GM12864 (cell line): ENCODE measurements at regions not wholly inside any gene's neighbourhood (a gene's known extent, or its start where the extent isn't known, plus 50 kb on each side); places are given as distances from the start of the nearest gene placed in this dataset.

Source experiments
- DNase-seq: peaks from one replicate; pipeline ENCODE4 v3.0.0-alpha.2; 2011; ENCODE audit warnings: low read depth
- H3K4me3 ChIP-seq: 2 replicates; pipeline ENCODE4 v1.5.1; 2011; ENCODE audit warnings: mild to moderate bottlenecking, low read depth, low read length, control low read depth
- CTCF ChIP-seq: IDR thresholded peaks from 2 replicates; pipeline ENCODE4 v1.5.1; 2011; ENCODE audit warnings: low read depth, mild to moderate bottlenecking, moderate library complexity, low read length, control low read depth, inconsistent platforms; ENCODE audit errors: missing control alignments

GRCh38 chr7:34451923-34452322 is 206.1 kb upstream of the NPSR1 start:
- no peak for TF ChIP-seq CTCF
- H3K4me3 ChIP-seq: no peak overlapping the region
- no peak for DNase-seq

GRCh38 chr7:34452363-34452762 is 205.7 kb upstream of the NPSR1 start:
- TF ChIP-seq CTCF: no peak
- no peak overlapping the region for H3K4me3 ChIP-seq
- DNase-seq: no peak

- TF ChIP-seq CTCF: no peak
- no peak overlapping the region for H3K4me3 ChIP-seq
- DNase-seq: no peak
These were observed 204.9 kb upstream of the NPSR1 start for GRCh38 chr7:34453150-34453549.

- no peak for TF ChIP-seq CTCF
- no peak for DNase-seq
- H3K4me3 ChIP-seq: no peak overlapping the region
These were observed 203.6 kb upstream of the NPSR1 start for GRCh38 chr7:34454381-34454780.

GRCh38 chr7:34457329-34457728 is 200.7 kb upstream of the NPSR1 start:
- DNase-seq: no peak
- no peak overlapping the region for H3K4me3 ChIP-seq
- TF ChIP-seq CTCF: no peak

- no peak for DNase-seq
- H3K4me3 ChIP-seq: no peak overlapping the region
- no peak for TF ChIP-seq CTCF
These were observed 194.2 kb upstream of the NPSR1 start for GRCh38 chr7:34463830-34464229.

GRCh38 chr7:34471844-34472243 is 186.2 kb upstream of the NPSR1 start:
- no peak for DNase-seq
- no peak overlapping the region for H3K4me3 ChIP-seq
- no peak for TF ChIP-seq CTCF
